ENCODE measurements at regions not wholly inside any gene's neighbourhood (a gene's known extent, or its start where the extent isn't known, plus 50 kb on each side); places are given as distances from the start of the nearest gene placed in this dataset.

DNA sequence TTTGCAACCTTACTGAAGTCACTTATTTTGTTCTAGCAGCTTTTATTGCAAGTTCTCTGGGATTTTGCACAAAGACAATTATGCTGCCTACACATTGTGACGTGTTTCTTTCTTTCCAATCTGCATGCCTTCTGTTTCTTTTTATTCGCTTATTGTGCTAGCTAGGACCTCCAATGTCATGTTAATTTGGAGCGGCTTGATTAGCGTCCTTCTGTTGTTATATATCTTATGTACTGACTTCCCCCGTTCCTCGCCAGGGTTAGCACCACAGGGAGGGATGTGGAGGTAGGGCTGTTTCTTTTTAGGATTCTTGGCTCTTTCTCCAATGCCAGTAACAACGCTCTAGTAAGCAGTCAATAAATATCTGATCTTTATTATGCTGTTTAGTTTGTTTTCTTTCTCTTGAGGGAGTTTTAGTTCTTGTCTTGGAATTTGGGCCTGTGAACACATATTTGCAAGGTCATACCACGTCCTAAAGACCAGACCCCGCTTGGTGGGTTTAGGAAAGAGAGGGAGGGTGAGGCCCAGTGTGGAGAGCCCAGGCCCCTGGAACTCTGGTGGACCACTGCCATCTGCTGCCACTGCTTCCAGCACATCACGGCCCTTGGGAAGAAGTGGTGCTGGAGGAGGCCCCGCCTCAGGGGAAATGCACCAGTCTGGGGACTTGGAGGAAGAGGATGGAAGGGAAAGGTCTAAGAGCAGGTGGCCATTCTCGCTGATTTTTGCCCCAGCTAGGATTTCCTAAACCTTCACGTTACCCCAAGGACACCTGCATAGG, 129.1 kb downstream of the TRIML1 start:
- no peak for DNase-seq
- H3K4me1 Mint-ChIP-seq = no peaks in the 10 kb centered on the region
- H3K9me3 Mint-ChIP-seq = peaks cover 17 to 19% of the 10 kb centered on the region in 2 donors
- ATAC-seq = no peak
- no peak overlapping the region for H3K27ac Mint-ChIP-seq
- no peaks in the 10 kb centered on the region for H3K27me3 Mint-ChIP-seq
- no peak overlapping the region for H3K4me3 Mint-ChIP-seq

DNA sequence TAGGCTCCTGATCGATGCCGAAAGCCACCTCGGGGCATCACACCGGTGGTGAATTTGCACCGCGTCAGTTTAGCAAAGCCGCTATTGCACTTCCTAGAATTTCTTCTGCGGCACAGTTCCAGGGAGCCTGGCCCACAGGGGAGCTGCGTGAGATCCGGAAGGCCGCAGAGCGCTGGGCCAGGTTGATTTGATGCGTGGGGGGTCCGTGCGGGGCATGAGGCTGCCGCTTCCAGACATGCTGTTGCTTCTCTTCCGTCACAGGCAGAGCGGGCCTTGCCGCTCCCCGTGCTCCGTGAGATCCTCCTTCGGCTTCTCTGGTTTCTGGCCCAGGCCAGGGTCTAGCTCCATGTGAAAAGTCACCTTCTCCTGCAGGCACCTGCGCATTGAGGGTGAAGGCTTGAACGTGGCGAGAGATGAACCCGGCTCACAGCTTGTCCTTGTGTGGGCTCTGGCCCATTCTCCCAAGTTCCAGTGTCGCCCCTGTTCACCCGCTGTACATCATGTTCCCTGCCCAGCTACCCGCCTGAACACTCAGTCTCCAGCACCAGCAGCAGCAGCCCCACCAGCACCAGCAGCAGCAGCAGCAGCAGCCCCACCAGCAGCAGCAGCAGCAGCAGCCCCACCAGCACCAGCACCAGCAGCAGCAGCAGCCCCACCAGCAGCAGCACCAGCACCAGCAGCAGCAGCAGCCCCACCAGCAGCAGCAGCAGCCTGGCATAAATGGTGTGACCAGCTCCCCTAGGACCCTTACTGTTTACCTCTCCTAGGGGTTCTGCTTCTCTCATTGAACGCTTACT, 131.2 kb downstream of the TRIML1 start:
- ATAC-seq (no peak), DNase-seq (no peak)
- no peak overlapping the region for H3K27ac Mint-ChIP-seq
- H3K9me3 Mint-ChIP-seq = peaks cover 12 to 19% of the 10 kb centered on the region in 2 donors
- no peaks in the 10 kb centered on the region for H3K27me3 Mint-ChIP-seq
- no peaks in the 10 kb centered on the region for H3K4me1 Mint-ChIP-seq
- H3K4me3 Mint-ChIP-seq = no peak overlapping the region

GRCh38 chr4:188275686-188276085, 136.4 kb downstream of the TRIML1 start:
- no peaks in the 10 kb centered on the region for H3K27me3 Mint-ChIP-seq
- H3K27ac Mint-ChIP-seq = no peak overlapping the region

GRCh38 chr4:188279184-188279583, 139.9 kb downstream of the TRIML1 start:
- peaks cover 19% of the 10 kb centered on the region for H3K27me3 Mint-ChIP-seq

More at GRCh38 chr4:188275686-188276085, 136.4 kb downstream of the TRIML1 start:
- Mint-ChIP-seq H3K4me1 (no peaks in the 10 kb centered on the region), H3K4me3 (no peak overlapping the region), H3K9me3 (no peaks in the 10 kb centered on the region)
- ATAC-seq (no peak), DNase-seq (no peak)

GRCh38 chr4:188282471-188283232, 143.4 kb downstream of the TRIML1 start:
- H3K27me3 Mint-ChIP-seq = peaks cover 19% of the 10 kb centered on the region
- no peak for ATAC-seq
- peaks cover 10 to 22% of the 10 kb centered on the region in 2 donors for H3K9me3 Mint-ChIP-seq

More at GRCh38 chr4:188279184-188279583, 139.9 kb downstream of the TRIML1 start:
- H3K27ac Mint-ChIP-seq = no peak overlapping the region
- no peaks in the 10 kb centered on the region for H3K4me1 Mint-ChIP-seq
- no peak for DNase-seq
- no peak overlapping the region for H3K4me3 Mint-ChIP-seq
- ATAC-seq = no peak
- H3K9me3 Mint-ChIP-seq = peaks cover 5 to 14% of the 10 kb centered on the region in 2 donors

DNA sequence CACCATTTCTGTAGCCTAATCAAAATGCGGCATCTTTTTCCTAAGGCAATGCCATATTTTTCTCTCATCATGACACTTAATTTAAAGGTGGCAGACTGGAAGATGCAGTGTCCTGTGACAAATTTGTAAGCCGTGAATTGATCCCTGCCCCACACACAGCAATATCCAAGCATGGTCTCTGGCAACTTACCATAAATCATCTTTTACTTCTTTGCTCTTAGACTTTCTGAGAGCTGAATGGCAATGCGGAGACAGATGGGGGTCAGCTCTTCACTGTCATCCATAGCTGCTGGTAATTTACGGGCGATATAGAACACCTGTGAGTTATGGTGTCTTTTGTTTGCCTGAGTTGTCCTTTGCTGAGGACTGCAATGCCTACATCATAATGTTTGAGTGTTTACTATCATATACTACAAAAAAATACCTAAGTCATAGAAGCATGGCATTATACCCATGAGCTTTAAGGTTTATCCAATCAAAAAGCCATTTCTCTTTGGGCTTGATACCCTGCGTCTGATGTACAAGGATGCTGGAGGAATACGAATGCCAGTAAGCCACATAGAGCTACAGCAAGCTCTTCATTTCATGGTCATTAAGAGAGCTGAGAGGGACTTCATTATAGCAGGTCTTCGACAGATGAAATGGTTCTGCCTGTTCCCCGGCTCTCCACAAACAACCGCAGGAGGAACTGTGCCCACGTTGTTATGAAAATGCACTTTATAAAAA, 148.1 kb downstream of the TRIML1 start:
- ATAC-seq (no peak), DNase-seq (no peak)
- H3K4me1 Mint-ChIP-seq = no peaks in the 10 kb centered on the region
- H3K27ac Mint-ChIP-seq = no peak overlapping the region
- no peak overlapping the region for H3K4me3 Mint-ChIP-seq
- H3K9me3 Mint-ChIP-seq = peaks cover 10 to 35% of the 10 kb centered on the region in 2 donors
- peaks cover 16% of the 10 kb centered on the region for H3K27me3 Mint-ChIP-seq

More at GRCh38 chr4:188282471-188283232, 143.4 kb downstream of the TRIML1 start:
- Mint-ChIP-seq H3K4me1 (no peaks in the 10 kb centered on the region), H3K27ac (no peak overlapping the region), H3K4me3 (no peak overlapping the region)
- no peak for DNase-seq

GRCh38 chr4:188289531-188290125, 150.4 kb downstream of the TRIML1 start:
- no peak for ATAC-seq
- H3K9me3 Mint-ChIP-seq = peaks cover 5 to 21% of the 10 kb centered on the region in 2 donors
- no peak overlapping the region for H3K4me3 Mint-ChIP-seq
- no peak for DNase-seq
- H3K27me3 Mint-ChIP-seq = no peaks in the 10 kb centered on the region
- no peaks in the 10 kb centered on the region for H3K4me1 Mint-ChIP-seq
- H3K27ac Mint-ChIP-seq = no peak overlapping the region

GRCh38 chr4:188295899-188296298, 156.7 kb downstream of the TRIML1 start:
- Mint-ChIP-seq H3K4me1 (no peaks in the 10 kb centered on the region), H3K27me3 (no peaks in the 10 kb centered on the region), H3K27ac (no peak overlapping the region), H3K9me3 (peaks cover 0 to 22% of the 10 kb centered on the region in 2 donors), H3K4me3 (no peak overlapping the region)
- ATAC-seq = no peak
- no peak for DNase-seq

DNA sequence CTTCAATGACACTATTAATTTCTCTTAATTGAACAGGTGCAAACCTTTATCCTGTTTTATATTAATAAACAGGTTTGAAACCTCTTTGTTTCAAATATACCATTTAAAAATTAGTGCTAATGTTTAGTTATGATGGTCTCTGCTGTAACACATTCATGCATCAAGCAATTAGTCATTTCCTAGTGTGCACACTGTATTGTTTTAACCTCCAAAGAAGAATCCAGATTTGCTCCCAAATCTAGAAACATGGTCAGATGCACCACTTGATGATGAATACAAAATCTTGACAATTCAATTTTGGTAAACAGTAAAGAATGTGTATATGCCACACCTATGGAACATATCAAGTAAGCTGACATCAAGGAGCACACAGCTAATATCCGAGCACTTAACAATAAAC, 157.1 kb downstream of the TRIML1 start:
- H3K4me1 Mint-ChIP-seq = no peaks in the 10 kb centered on the region
- DNase-seq = no peak
- H3K27ac Mint-ChIP-seq = no peak overlapping the region
- ATAC-seq = no peak
- peaks cover 0 to 24% of the 10 kb centered on the region in 2 donors for H3K9me3 Mint-ChIP-seq
- no peaks in the 10 kb centered on the region for H3K27me3 Mint-ChIP-seq
- H3K4me3 Mint-ChIP-seq = no peak overlapping the region

DNA sequence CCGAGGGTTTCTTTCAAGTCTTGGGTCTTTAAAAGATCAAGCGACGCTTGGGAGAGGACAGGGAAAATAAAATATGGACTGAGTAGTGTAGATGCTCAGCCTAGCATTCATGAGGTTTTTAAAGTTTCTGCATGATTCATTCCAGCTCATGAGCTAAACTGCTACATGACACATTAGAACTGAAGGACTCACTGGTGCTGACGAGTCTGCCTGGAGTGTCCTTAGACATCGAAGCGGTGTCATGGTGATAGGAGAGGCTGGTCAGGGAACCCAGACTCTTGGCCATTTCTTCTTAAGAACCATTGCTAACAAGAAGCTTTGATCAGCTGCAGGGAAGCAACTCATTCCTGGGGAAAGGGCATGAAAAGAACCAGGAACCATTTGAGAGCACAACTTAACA, 158.6 kb downstream of the TRIML1 start:
- H3K9me3 Mint-ChIP-seq = peaks cover 0 to 36% of the 10 kb centered on the region in 2 donors
- H3K27ac Mint-ChIP-seq = no peak overlapping the region
- H3K27me3 Mint-ChIP-seq = no peaks in the 10 kb centered on the region
- no peak for ATAC-seq
- no peak for DNase-seq
- no peaks in the 10 kb centered on the region for H3K4me1 Mint-ChIP-seq
- H3K4me3 Mint-ChIP-seq = no peak overlapping the region

GRCh38 chr4:188299161-188299560, 159.9 kb downstream of the TRIML1 start:
- DNase-seq (no peak), ATAC-seq (no peak)
- Mint-ChIP-seq H3K27ac (no peak overlapping the region), H3K4me1 (no peaks in the 10 kb centered on the region), H3K27me3 (no peaks in the 10 kb centered on the region), H3K9me3 (peaks cover 0 to 36% of the 10 kb centered on the region in 2 donors), H3K4me3 (no peak overlapping the region)

- H3K4me1 Mint-ChIP-seq = no peaks in the 10 kb centered on the region
- H3K27me3 Mint-ChIP-seq = no peaks in the 10 kb centered on the region
- ATAC-seq (no peak), DNase-seq (no peak)
- H3K27ac Mint-ChIP-seq = no peak overlapping the region
- H3K4me3 Mint-ChIP-seq = no peak overlapping the region
- H3K9me3 Mint-ChIP-seq = peaks cover 0 to 36% of the 10 kb centered on the region in 2 donors
Measured at GRCh38 chr4:188300385-188300784, 161.1 kb downstream of the TRIML1 start.

DNA sequence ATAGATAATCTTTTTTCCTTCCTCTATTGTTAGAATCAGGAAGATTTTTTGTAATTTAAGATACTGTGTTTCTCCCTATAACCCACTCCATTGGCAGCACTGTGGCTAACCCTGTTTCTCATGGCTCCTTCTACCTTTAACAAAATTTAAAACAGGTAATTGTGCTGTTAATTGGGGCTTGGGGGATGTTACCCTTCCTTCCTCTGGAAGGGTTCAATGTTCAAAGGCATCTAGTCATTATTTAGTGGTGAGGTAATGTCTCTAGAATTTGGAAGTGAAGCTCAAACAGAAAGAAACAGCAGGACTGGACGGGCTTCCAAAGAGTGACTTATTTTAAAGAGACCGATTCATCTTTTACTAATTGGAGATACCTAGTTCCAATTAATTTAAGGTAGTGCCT, 166.4 kb downstream of the TRIML1 start:
- no peaks in the 10 kb centered on the region for H3K4me1 Mint-ChIP-seq
- DNase-seq = no peak
- no peak overlapping the region for H3K27ac Mint-ChIP-seq
- H3K27me3 Mint-ChIP-seq = no peaks in the 10 kb centered on the region
- ATAC-seq = no peak
- no peak overlapping the region for H3K4me3 Mint-ChIP-seq
- H3K9me3 Mint-ChIP-seq = peaks cover 5 to 16% of the 10 kb centered on the region in 2 donors

GRCh38 chr4:188307591-188307990, 168.3 kb downstream of the TRIML1 start:
- H3K4me1 Mint-ChIP-seq = no peaks in the 10 kb centered on the region
- DNase-seq = no peak
- H3K27me3 Mint-ChIP-seq = no peaks in the 10 kb centered on the region
- no peak overlapping the region for H3K27ac Mint-ChIP-seq
- no peak overlapping the region for H3K4me3 Mint-ChIP-seq
- H3K9me3 Mint-ChIP-seq = peaks cover 2 to 5% of the 10 kb centered on the region in 2 donors
- ATAC-seq = no peak

- no peak overlapping the region for H3K27ac Mint-ChIP-seq
- no peaks in the 10 kb centered on the region for H3K4me1 Mint-ChIP-seq
- peaks cover 2 to 5% of the 10 kb centered on the region in 2 donors for H3K9me3 Mint-ChIP-seq
- DNase-seq (no peak), ATAC-seq (no peak)
- no peaks in the 10 kb centered on the region for H3K27me3 Mint-ChIP-seq
- no peak overlapping the region for H3K4me3 Mint-ChIP-seq
Measured at GRCh38 chr4:188308142-188308541, 168.9 kb downstream of the TRIML1 start.
